ENCODE measurements at regions not wholly inside any gene's neighbourhood (a gene's known extent, or its start where the extent isn't known, plus 50 kb on each side); places are given as distances from the start of the nearest gene placed in this dataset.

DNA sequence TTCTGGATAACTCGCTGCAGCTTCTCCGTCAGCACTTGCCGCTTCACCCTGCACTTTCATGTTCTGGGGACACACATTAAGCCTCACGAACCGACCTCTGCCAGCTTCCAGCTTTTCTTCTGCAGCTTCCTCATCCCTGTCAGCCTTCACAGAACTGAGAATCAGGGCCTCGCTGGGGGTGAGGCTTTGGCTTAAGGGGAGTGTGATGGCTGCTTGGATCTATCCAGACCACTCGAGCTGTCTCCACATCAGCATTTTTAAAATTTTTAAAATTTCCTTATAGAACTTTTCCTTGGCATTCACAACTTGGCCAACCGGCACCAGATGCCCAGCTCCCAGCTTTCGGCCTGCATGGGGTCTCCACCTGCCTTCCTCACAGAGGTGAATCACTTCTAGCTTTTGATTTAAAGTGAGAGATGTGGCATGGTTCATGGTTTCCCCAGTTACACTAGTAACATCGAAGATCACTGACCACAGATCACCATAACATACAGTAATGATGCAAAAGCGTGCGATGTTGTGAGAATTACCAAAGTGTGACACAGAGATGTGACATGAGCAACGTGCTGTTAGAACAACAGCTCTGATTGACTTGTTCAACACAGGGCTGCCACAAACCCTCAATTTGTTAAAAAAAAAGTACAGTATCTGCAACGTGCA, 139.1 kb upstream of the C14orf180 start:
- no peak overlapping the region for H3K4me3 ChIP-seq (ENCODE audit: low read length)
- H3K4me2 ChIP-seq (ENCODE audit: low read length), result no peak overlapping the region
- no peaks in the 10 kb centered on the region for H3K36me3 ChIP-seq (ENCODE audit: insufficient read depth, low read length)
- no peak overlapping the region for H2AFZ ChIP-seq (ENCODE audit: low read depth, low read length)
- no peak overlapping the region for H3K27ac ChIP-seq (ENCODE audit: low read length)
- no peak for TF ChIP-seq RAD21 (conservative IDR thresholded peaks at IDR 0.05)
- TF ChIP-seq MXI1 (conservative IDR thresholded peaks at IDR 0.05; ENCODE audit: poor library complexity, severe bottlenecking), result no peak
- TF ChIP-seq, protein P1, sequence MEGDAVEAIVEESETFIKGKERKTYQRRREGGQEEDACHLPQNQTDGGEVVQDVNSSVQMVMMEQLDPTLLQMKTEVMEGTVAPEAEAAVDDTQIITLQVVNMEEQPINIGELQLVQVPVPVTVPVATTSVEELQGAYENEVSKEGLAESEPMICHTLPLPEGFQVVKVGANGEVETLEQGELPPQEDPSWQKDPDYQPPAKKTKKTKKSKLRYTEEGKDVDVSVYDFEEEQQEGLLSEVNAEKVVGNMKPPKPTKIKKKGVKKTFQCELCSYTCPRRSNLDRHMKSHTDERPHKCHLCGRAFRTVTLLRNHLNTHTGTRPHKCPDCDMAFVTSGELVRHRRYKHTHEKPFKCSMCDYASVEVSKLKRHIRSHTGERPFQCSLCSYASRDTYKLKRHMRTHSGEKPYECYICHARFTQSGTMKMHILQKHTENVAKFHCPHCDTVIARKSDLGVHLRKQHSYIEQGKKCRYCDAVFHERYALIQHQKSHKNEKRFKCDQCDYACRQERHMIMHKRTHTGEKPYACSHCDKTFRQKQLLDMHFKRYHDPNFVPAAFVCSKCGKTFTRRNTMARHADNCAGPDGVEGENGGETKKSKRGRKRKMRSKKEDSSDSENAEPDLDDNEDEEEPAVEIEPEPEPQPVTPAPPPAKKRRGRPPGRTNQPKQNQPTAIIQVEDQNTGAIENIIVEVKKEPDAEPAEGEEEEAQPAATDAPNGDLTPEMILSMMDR (IDR thresholded peaks at IDR 0.05; ENCODE audit: poor library complexity, severe bottlenecking), result no peak
- no peak for TF ChIP-seq SMC3 (conservative IDR thresholded peaks at IDR 0.05; ENCODE audit: poor library complexity)
- no peak for TF ChIP-seq POLR2AphosphoS5 (IDR thresholded peaks at IDR 0.05)
- TF ChIP-seq TAF1 (IDR thresholded peaks at IDR 0.05; ENCODE audit: low read depth), result no peak
- no peak for TF ChIP-seq EZH2 (IDR thresholded peaks at IDR 0.05; ENCODE audit: borderline replicate concordance, insufficient read depth, low read length, poor library complexity, severe bottlenecking)
- TF ChIP-seq, protein P2, sequence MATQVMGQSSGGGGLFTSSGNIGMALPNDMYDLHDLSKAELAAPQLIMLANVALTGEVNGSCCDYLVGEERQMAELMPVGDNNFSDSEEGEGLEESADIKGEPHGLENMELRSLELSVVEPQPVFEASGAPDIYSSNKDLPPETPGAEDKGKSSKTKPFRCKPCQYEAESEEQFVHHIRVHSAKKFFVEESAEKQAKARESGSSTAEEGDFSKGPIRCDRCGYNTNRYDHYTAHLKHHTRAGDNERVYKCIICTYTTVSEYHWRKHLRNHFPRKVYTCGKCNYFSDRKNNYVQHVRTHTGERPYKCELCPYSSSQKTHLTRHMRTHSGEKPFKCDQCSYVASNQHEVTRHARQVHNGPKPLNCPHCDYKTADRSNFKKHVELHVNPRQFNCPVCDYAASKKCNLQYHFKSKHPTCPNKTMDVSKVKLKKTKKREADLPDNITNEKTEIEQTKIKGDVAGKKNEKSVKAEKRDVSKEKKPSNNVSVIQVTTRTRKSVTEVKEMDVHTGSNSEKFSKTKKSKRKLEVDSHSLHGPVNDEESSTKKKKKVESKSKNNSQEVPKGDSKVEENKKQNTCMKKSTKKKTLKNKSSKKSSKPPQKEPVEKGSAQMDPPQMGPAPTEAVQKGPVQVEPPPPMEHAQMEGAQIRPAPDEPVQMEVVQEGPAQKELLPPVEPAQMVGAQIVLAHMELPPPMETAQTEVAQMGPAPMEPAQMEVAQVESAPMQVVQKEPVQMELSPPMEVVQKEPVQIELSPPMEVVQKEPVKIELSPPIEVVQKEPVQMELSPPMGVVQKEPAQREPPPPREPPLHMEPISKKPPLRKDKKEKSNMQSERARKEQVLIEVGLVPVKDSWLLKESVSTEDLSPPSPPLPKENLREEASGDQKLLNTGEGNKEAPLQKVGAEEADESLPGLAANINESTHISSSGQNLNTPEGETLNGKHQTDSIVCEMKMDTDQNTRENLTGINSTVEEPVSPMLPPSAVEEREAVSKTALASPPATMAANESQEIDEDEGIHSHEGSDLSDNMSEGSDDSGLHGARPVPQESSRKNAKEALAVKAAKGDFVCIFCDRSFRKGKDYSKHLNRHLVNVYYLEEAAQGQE (IDR thresholded peaks at IDR 0.05; ENCODE audit: borderline replicate concordance), result no peak
- TF ChIP-seq EP300 (conservative IDR thresholded peaks at IDR 0.05; ENCODE audit: poor library complexity, severe bottlenecking), result no peak
- H4K20me1 ChIP-seq (ENCODE audit: insufficient read depth), result no peaks in the 10 kb centered on the region
- H3K27me3 ChIP-seq (ENCODE audit: insufficient read depth, low read depth, low read length), result no peaks in the 10 kb centered on the region
- H3K9me3 ChIP-seq (ENCODE audit: low read length), result no peaks in the 10 kb centered on the region
- no peaks in the 10 kb centered on the region for H3K9me2 ChIP-seq (ENCODE audit: insufficient read depth, low read length)
- H3K79me2 ChIP-seq (replicated peaks; ENCODE audit: insufficient read depth, low read length), result no peaks in the 10 kb centered on the region
- H3F3A ChIP-seq (ENCODE audit: insufficient read depth, low read length, poor library complexity, severe bottlenecking), result no peaks in the 10 kb centered on the region
- H3K9ac ChIP-seq (ENCODE audit: low read length), result no peak overlapping the region

DNA sequence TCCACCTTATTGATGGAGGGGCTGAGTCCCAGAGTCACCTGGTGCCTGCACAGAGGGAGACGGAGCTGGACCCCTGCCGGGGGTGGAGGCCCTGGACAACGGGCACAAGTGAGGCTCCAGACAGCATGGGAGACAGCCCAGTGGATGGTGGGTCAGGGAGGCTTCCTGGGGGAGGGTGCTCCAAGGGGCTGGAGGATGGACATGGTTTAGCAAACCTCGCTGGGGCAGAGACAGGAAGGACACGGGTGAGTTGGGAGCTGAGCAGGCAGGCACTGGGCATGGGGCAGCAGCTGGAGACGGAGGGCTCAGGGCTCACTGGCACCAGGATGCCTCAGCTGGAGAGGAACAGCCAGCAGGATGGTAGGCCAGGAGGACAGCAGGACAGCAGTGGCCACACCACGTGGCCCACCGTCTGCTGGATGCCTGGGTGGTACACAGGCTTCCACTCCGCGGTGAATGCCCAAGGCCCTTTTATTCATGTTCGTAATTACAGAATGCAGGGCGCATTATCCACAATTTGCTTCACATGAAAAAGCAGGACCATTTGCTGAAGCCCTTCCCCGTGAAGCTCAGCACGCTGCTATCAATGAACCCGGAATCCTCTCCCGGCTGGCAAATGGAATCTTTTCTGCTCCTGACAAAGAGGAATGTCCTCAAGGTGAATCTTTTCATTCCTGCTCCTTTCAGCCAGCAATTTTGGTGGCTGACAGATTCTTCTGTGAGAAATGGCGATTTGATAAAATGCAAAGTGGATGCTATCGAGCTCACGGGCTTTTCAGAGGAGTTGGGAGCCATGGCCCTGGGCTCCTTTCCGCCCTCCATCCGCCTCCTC, 138.1 kb upstream of the C14orf180 start:
- H3K9me3 ChIP-seq (ENCODE audit: low read length), result no peaks in the 10 kb centered on the region
- H3K27ac ChIP-seq (ENCODE audit: low read length), result no peak overlapping the region
- no peaks in the 10 kb centered on the region for H4K20me1 ChIP-seq (ENCODE audit: insufficient read depth)
- no peaks in the 10 kb centered on the region for H3K36me3 ChIP-seq (ENCODE audit: insufficient read depth, low read length)
- no peak overlapping the region for H3K4me2 ChIP-seq (ENCODE audit: low read length)
- H3K4me3 ChIP-seq (ENCODE audit: low read length), result no peak overlapping the region
- no peaks in the 10 kb centered on the region for H3K9me2 ChIP-seq (ENCODE audit: insufficient read depth, low read length)
- H3K27me3 ChIP-seq (ENCODE audit: insufficient read depth, low read depth, low read length), result no peaks in the 10 kb centered on the region
- no peak overlapping the region for H2AFZ ChIP-seq (ENCODE audit: low read depth, low read length)
- no peaks in the 10 kb centered on the region for H3K79me2 ChIP-seq (replicated peaks; ENCODE audit: insufficient read depth, low read length)
- TF ChIP-seq RAD21 (conservative IDR thresholded peaks at IDR 0.05), result no peak
- TF ChIP-seq, protein P2 (IDR thresholded peaks at IDR 0.05; ENCODE audit: borderline replicate concordance), result peak; percentile 83
- H3K9ac ChIP-seq (ENCODE audit: low read length), result no peak overlapping the region
- H3F3A ChIP-seq (ENCODE audit: insufficient read depth, low read length, poor library complexity, severe bottlenecking), result no peaks in the 10 kb centered on the region
